EL (cell line): ENCODE measurements at regions not wholly inside any gene's neighbourhood (a gene's known extent, or its start where the extent isn't known, plus 50 kb on each side); places are given as distances from the start of the nearest gene placed in this dataset.

Experiments used
- DNase-seq: peaks from one replicate; pipeline ENCODE4 v3.0.0-alpha.2; 2016

GRCh38 chr5:144918371-144918770 is 747.7 kb downstream of the KCTD16 start:
- no peak for DNase-seq

- peak; percentile 5 for DNase-seq
These were observed 744.8 kb downstream of the KCTD16 start for GRCh38 chr5:144915452-144915851.

- no peak for DNase-seq
These were observed 743.0 kb downstream of the KCTD16 start for GRCh38 chr5:144913661-144914060.

- no peak for DNase-seq
These were observed 725.8 kb downstream of the KCTD16 start for GRCh38 chr5:144896473-144896872.

GRCh38 chr5:144886668-144887067 is 716.0 kb downstream of the KCTD16 start:
- DNase-seq, result no peak

GRCh38 chr5:144882739-144883283 is 712.1 kb downstream of the KCTD16 start:
- no peak for DNase-seq

GRCh38 chr5:144880513-144880912 is 709.8 kb downstream of the KCTD16 start:
- DNase-seq, result no peak

GRCh38 chr5:144876990-144877389 is 706.3 kb downstream of the KCTD16 start:
- DNase-seq, result no peak

GRCh38 chr5:144873076-144873475 is 702.4 kb downstream of the KCTD16 start:
- DNase-seq, result no peak

GRCh38 chr5:144864118-144864517 is 693.4 kb downstream of the KCTD16 start:
- DNase-seq, result no peak

- DNase-seq, result no peak
These were observed 686.8 kb downstream of the KCTD16 start for GRCh38 chr5:144857454-144857853.

- DNase-seq, result peak; percentile 58
These were observed 673.4 kb downstream of the KCTD16 start for GRCh38 chr5:144844086-144844485.

GRCh38 chr5:144832416-144832815 is 661.7 kb downstream of the KCTD16 start:
- DNase-seq, result peak; percentile 8

GRCh38 chr5:144831650-144832049 is 661.0 kb downstream of the KCTD16 start:
- DNase-seq, result no peak

GRCh38 chr5:144822503-144822902 is 651.8 kb downstream of the KCTD16 start:
- DNase-seq, result no peak

- no peak for DNase-seq
These were observed 649.6 kb downstream of the KCTD16 start for GRCh38 chr5:144820278-144820677.

- peak; percentile 40 for DNase-seq
These were observed 644.5 kb downstream of the KCTD16 start for GRCh38 chr5:144815131-144815530.

- peak; percentile 97 for DNase-seq
These were observed 642.1 kb downstream of the KCTD16 start for GRCh38 chr5:144812763-144813162.

GRCh38 chr5:144800169-144800568 is 629.5 kb downstream of the KCTD16 start:
- peak; percentile 14 for DNase-seq

GRCh38 chr5:144798595-144798994 is 627.9 kb downstream of the KCTD16 start:
- DNase-seq, result no peak

- DNase-seq, result peak; percentile 51
These were observed 624.2 kb downstream of the KCTD16 start for GRCh38 chr5:144794922-144795321.

GRCh38 chr5:144788556-144788955 is 617.9 kb downstream of the KCTD16 start:
- DNase-seq, result no peak

- DNase-seq, result no peak
These were observed 617.4 kb downstream of the KCTD16 start for GRCh38 chr5:144788046-144788445.

- DNase-seq, result peak; percentile 49
These were observed 608.7 kb downstream of the KCTD16 start for GRCh38 chr5:144779368-144779767.

GRCh38 chr5:144778561-144778960 is 607.9 kb downstream of the KCTD16 start:
- peak; percentile 34 for DNase-seq

GRCh38 chr5:144774197-144774596 is 603.5 kb downstream of the KCTD16 start:
- no peak for DNase-seq
